A673 (cell line): ENCODE measurements at regions not wholly inside any gene's neighbourhood (a gene's known extent, or its start where the extent isn't known, plus 50 kb on each side); places are given as distances from the start of the nearest gene placed in this dataset.

Experiments used
- CTCF ChIP-seq: fragments of 300-800, 200-600 bp; sonication (generic); conservative IDR thresholded peaks from 2 replicates; pipeline ENCODE4 v1.5.1; 2017; ENCODE audit warnings: low read depth, mild to moderate bottlenecking, antibody characterized with exemption, low read length, moderate library complexity, mixed read lengths
- EZH2 ChIP-seq: fragments of 200-600 bp; sonication (generic); IDR thresholded peaks from 2 replicates; pipeline ENCODE4 v1.6.1; 2017; ENCODE audit warnings: borderline replicate concordance, low read depth, mild to moderate bottlenecking, mixed read lengths, antibody characterized with exemption, low read length; ENCODE audit not compliant: poor library complexity, severe bottlenecking

DNA sequence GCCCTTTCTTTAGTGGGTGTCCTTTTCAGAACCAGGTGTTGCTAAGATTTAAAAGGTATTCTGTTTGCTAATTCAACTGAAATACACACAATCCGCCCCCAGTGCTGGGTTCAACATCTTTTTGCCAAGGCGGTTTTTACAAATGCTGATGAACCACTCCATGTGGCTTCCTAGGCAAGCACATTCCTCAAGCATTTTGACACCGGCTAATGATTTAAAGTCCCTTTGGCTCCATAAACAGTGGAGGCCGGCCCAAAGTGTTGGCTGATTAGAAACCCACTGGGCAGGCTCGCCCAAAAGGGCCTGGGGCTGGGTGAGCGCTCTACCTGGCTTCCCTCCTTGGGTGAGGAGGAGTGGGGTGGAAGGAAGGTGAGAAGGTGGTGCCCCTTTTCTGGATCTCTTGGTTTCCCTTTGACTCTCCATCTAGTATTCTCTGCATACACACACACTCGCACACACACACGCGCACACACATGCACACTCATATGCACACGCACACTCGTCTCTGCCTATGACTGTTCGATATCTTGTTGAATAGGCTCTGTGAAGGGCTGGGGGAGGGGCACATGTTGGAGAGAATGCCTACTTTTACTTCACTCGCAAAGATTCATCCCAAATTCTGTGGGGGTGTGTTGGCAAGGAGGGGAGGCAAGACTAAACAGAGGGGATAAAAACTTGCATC is 66.7 kb upstream of the ARMC2 start:
- TF ChIP-seq EZH2 (no peak), CTCF (no peak)
